Stomach (tissue), 8 donors: ENCODE measurements at regions not wholly inside any gene's neighbourhood (a gene's known extent, or its start where the extent isn't known, plus 50 kb on each side); places are given as distances from the start of the nearest gene placed in this dataset.
A peak's percentile ranks its signal among the peaks of the same experiment; 100 is the strongest.

Experiments
- DNase-seq, 2 donors: peaks; one replicate each; pipeline versions ENCODE4 v3.0.0 to v3.0.0-alpha.2; 2013 to 2019
- H3K27ac ChIP-seq, 5 donors: fragments of 200-600 bp in 4 of 5; sonication (generic) in 4 of 5; one replicate each; pipeline ENCODE4 v1.5.1; 2013 to 2019; ENCODE audit warnings: mild to moderate bottlenecking in 1 of 5, moderate library complexity in 1 of 5
- H3K27me3 ChIP-seq, 3 donors: fragments of 200-600 bp; sonication (generic); one replicate each; pipeline ENCODE4 v1.5.1; 2017 to 2019; ENCODE audit warnings: mixed run types in 1 of 3
- H3K36me3 ChIP-seq, 4 donors: fragments of 200-600 bp; sonication (generic); 1 replicate in 3 of 4; 2 replicates in 1 of 4; pipeline ENCODE4 v1.5.1; 2016 to 2019
- H3K4me1 ChIP-seq, 4 donors: fragments of 200-600 bp; sonication (generic); one replicate each; pipeline ENCODE4 v1.5.1; 2016 to 2019
- H3K4me3 ChIP-seq, 4 donors: fragments of 200-600 bp; sonication (generic) in 3 of 4; one replicate each; pipeline ENCODE4 v1.5.1; 2016 to 2019; ENCODE audit warnings: mild to moderate bottlenecking in 1 of 4
- H3K9me3 ChIP-seq, 4 donors: fragments of 200-600 bp; sonication (generic); one replicate each; pipeline ENCODE4 v1.5.1; 2016 to 2019
- CTCF ChIP-seq, 7 experiments: fragments of 450-650 bp in 4 of 7; fragments of 200-600 bp in 3 of 7; sonication (generic) in 3 of 7; IDR thresholded peaks; one replicate each; pipeline ENCODE4 v1.5.1; 2016 to 2019; ENCODE audit warnings: antibody characterized with exemption in 7 of 7, control low read depth in 2 of 7, mild to moderate bottlenecking in 1 of 7
- EP300 ChIP-seq: sonication (generic); formaldehyde crosslinking; IDR thresholded peaks from one replicate; pipeline ENCODE4 v1.6.1; 2017; ENCODE audit warnings: antibody characterized with exemption
- POLR2A ChIP-seq, 4 donors: fragments of 450-650 bp; IDR thresholded peaks; one replicate each; pipeline ENCODE4 v1.6.1; 2016; ENCODE audit warnings: antibody characterized with exemption in 4 of 4, control low read depth in 2 of 4, mild to moderate bottlenecking in 1 of 4, moderate library complexity in 1 of 4
- POLR2AphosphoS5 ChIP-seq, 3 donors: sonication (generic); formaldehyde crosslinking; IDR thresholded peaks; one replicate each; pipeline ENCODE4 v1.6.1; 2016; ENCODE audit warnings: antibody characterized with exemption in 3 of 3
- WGBS, 5 donors: extraction: QIAGEN DNeasy Blood & Tissue Kit in 3 of 5; methylation state at CpG; one replicate each; pipeline versions ENCODE4 v1.1.5 to v1.1.7; 2013 to 2018; 5-methylcytosine and 5-hydroxymethylcytosine counted together
- intact Hi-C: fragments of 100-400 bp; cut with DNase I; formaldehyde crosslinking; loops from one replicate; pipeline ENCODE4 v1.15.1; 2023; ENCODE audit warnings: low total_unique reads
- donor health status: healthy with polysubstance abuse.
- donor health status: Bipolar disorder and iron deficiency.
- donor health status: healthy.

- H3K9me3 ChIP-seq = no peaks in the 10 kb centered on the region
- DNase-seq = peak in 1 of 2 donors; percentile 8
- H3K27ac ChIP-seq = no peak overlapping the region
- H3K36me3 ChIP-seq = no peaks in the 10 kb centered on the region
- no peaks in the 10 kb centered on the region for H3K4me1 ChIP-seq
- intact Hi-C loops = no loop called here
- TF ChIP-seq POLR2AphosphoS5 (IDR thresholded peaks at IDR 0.05) (no peak), CTCF (IDR thresholded peaks at IDR 0.05) (no peak), EP300 (no peak), POLR2A (IDR thresholded peaks at IDR 0.05) (no peak)
- no peak overlapping the region for H3K4me3 ChIP-seq
- WGBS, 5 donors = 54 to 67% (median 64%) methylated on average over 4 of the region's 4 CpGs
- H3K27me3 ChIP-seq = no peaks in the 10 kb centered on the region
Measured at GRCh38 chr4:180674619-180675358, 1568.4 kb upstream of the TENM3 start.

GRCh38 chr4:180675359-180675650 is 1567.9 kb upstream of the TENM3 start:
- TF ChIP-seq EP300 = no peak
- no peak for TF ChIP-seq CTCF (IDR thresholded peaks at IDR 0.05)
- TF ChIP-seq POLR2AphosphoS5 (IDR thresholded peaks at IDR 0.05) = no peak
- TF ChIP-seq POLR2A (IDR thresholded peaks at IDR 0.05) = no peak
- no peaks in the 10 kb centered on the region for H3K36me3 ChIP-seq
- H3K4me3 ChIP-seq = no peak overlapping the region
- no peak for DNase-seq
- no peaks in the 10 kb centered on the region for H3K27me3 ChIP-seq
- no peak overlapping the region for H3K27ac ChIP-seq
- intact Hi-C loops = no loop called here
- H3K4me1 ChIP-seq = no peaks in the 10 kb centered on the region
- no peaks in the 10 kb centered on the region for H3K9me3 ChIP-seq
- 45 to 64% (median 58%) methylated on average over 1 of the region's 1 CpG for WGBS, 5 donors

- TF ChIP-seq POLR2A (IDR thresholded peaks at IDR 0.05) (no peak), POLR2AphosphoS5 (IDR thresholded peaks at IDR 0.05) (no peak), CTCF (IDR thresholded peaks at IDR 0.05) (no peak), EP300 (no peak)
- intact Hi-C loops = no loop called here
- H3K9me3 ChIP-seq = no peaks in the 10 kb centered on the region
- WGBS, 5 donors = 39 to 65% (median 49%) methylated on average over 2 of the region's 2 CpGs
- no peaks in the 10 kb centered on the region for H3K27me3 ChIP-seq
- H3K27ac ChIP-seq = no peak overlapping the region
- no peaks in the 10 kb centered on the region for H3K4me1 ChIP-seq
- H3K4me3 ChIP-seq = no peak overlapping the region
- no peaks in the 10 kb centered on the region for H3K36me3 ChIP-seq
- no peak for DNase-seq
Measured at GRCh38 chr4:180680305-180680704, 1562.9 kb upstream of the TENM3 start.

GRCh38 chr4:180682776-180683175 is 1560.4 kb upstream of the TENM3 start:
- intact Hi-C loops = no loop called here
- WGBS, 5 donors = 24 to 55% (median 31%) methylated on average over 2 of the region's 2 CpGs
- H3K27ac ChIP-seq = no peak overlapping the region
- H3K4me3 ChIP-seq = no peak overlapping the region
- no peaks in the 10 kb centered on the region for H3K4me1 ChIP-seq
- no peaks in the 10 kb centered on the region for H3K9me3 ChIP-seq
- no peaks in the 10 kb centered on the region for H3K27me3 ChIP-seq
- TF ChIP-seq POLR2A (IDR thresholded peaks at IDR 0.05) = no peak
- no peak for TF ChIP-seq EP300
- no peak for TF ChIP-seq CTCF (IDR thresholded peaks at IDR 0.05)
- no peak for TF ChIP-seq POLR2AphosphoS5 (IDR thresholded peaks at IDR 0.05)
- DNase-seq = no peak
- H3K36me3 ChIP-seq = no peaks in the 10 kb centered on the region
